NCI-H2107 (cell line): ENCODE measurements at regions not wholly inside any gene's neighbourhood (a gene's known extent, or its start where the extent isn't known, plus 50 kb on each side); places are given as distances from the start of the nearest gene placed in this dataset.
"Not testable (repeated sequence)": the region's sequence is repeated elsewhere in the genome, so short reads cannot be mapped to it uniquely, and the experiment has no call there.

Source experiments
- DNase-seq: peaks from one replicate; lab custom pipeline; 2025; lab: John Stamatoyannopoulos, UW

- no peak for DNase-seq
Observed at GRCh38 chr13:60689076-60689475, 292.1 kb downstream of the TDRD3 start.

- no peak for DNase-seq
Observed at GRCh38 chr13:60679928-60680694, 283.1 kb downstream of the TDRD3 start.

- no peak for DNase-seq
Observed at GRCh38 chr13:60679131-60679530, 282.1 kb downstream of the TDRD3 start.

- no peak for DNase-seq
Observed at GRCh38 chr13:60671386-60671785, 274.4 kb downstream of the TDRD3 start.

- no peak for DNase-seq
Observed at GRCh38 chr13:60663788-60664187, 266.8 kb downstream of the TDRD3 start.

GRCh38 chr13:60662595-60662994, 265.6 kb downstream of the TDRD3 start:
- no peak for DNase-seq

- DNase-seq, result no peak
Observed at GRCh38 chr13:60661521-60661920, 264.5 kb downstream of the TDRD3 start.

- DNase-seq, result not testable (repeated sequence)
Observed at GRCh38 chr13:60657586-60657985, 260.6 kb downstream of the TDRD3 start.

GRCh38 chr13:60655256-60655655, 258.2 kb downstream of the TDRD3 start:
- DNase-seq, result no peak

GRCh38 chr13:60654415-60654814, 257.4 kb downstream of the TDRD3 start:
- DNase-seq, result no peak

- no peak for DNase-seq
Observed at GRCh38 chr13:60647547-60647946, 250.5 kb downstream of the TDRD3 start.

GRCh38 chr13:60646620-60647019, 249.6 kb downstream of the TDRD3 start:
- DNase-seq, result no peak

- no peak for DNase-seq
Observed at GRCh38 chr13:60645676-60646075, 248.7 kb downstream of the TDRD3 start.

GRCh38 chr13:60642552-60642951, 245.5 kb downstream of the TDRD3 start:
- no peak for DNase-seq

- DNase-seq, result no peak
Observed at GRCh38 chr13:60629158-60629557, 232.1 kb downstream of the TDRD3 start.

GRCh38 chr13:60627071-60627686, 230.2 kb downstream of the TDRD3 start:
- peak; percentile 1 for DNase-seq
